ENCODE measurements at regions not wholly inside any gene's neighbourhood (a gene's known extent, or its start where the extent isn't known, plus 50 kb on each side); places are given as distances from the start of the nearest gene placed in this dataset.

DNA sequence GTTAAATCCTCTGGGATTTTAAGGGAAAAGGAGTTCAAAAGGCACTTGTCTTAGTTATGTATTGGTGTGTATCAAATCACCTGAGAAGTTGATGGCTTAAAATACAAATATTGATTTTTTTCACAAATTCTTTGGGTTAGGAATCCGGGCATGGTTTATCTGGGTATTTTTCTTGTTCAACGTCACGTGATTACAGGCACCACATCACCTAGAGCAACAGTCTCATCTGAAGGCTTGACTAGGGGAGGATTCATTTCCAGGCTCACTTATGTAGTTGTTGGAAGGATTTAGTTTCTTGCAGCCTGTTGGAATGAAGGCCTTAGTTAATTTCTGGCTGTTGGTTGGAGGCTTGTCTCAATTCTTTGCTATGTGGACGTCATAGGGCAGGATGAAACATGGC is 326.1 kb downstream of the STIM2 start:
- H3K4me3 ChIP-seq (ENCODE audit: low read length) = no peak overlapping the region
- TF ChIP-seq, protein P1, sequence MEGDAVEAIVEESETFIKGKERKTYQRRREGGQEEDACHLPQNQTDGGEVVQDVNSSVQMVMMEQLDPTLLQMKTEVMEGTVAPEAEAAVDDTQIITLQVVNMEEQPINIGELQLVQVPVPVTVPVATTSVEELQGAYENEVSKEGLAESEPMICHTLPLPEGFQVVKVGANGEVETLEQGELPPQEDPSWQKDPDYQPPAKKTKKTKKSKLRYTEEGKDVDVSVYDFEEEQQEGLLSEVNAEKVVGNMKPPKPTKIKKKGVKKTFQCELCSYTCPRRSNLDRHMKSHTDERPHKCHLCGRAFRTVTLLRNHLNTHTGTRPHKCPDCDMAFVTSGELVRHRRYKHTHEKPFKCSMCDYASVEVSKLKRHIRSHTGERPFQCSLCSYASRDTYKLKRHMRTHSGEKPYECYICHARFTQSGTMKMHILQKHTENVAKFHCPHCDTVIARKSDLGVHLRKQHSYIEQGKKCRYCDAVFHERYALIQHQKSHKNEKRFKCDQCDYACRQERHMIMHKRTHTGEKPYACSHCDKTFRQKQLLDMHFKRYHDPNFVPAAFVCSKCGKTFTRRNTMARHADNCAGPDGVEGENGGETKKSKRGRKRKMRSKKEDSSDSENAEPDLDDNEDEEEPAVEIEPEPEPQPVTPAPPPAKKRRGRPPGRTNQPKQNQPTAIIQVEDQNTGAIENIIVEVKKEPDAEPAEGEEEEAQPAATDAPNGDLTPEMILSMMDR (IDR thresholded peaks at IDR 0.05; ENCODE audit: insufficient read depth, low read depth, low read length, missing control alignments) = no peak
- no peak for DNase-seq (ENCODE audit: low read depth)

GRCh38 chr4:27187786-27188185 is 327.1 kb downstream of the STIM2 start:
- DNase-seq (ENCODE audit: low read depth) = no peak
- TF ChIP-seq, protein P1 (IDR thresholded peaks at IDR 0.05; ENCODE audit: insufficient read depth, low read depth, low read length, missing control alignments) = no peak
- no peak overlapping the region for H3K4me3 ChIP-seq (ENCODE audit: low read length)

DNA sequence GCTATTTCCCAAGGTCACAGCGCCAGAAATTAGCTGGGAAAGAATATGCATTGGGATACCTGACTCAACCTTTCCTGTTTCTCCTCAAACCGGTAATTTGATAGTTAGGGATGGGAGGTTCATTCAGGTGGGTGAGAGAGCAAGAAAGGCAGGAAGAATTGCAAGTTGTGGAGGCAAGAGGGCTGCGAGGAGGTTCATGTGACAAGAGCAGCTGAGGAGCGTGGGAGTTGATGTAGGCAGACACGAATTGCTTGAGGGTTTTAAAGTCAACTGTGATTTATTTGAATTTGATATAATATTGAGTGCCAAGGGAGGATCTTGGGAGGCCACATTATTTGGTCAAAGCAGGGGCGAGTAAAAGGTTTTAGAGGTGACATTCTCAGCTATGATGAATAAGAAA is 329.0 kb downstream of the STIM2 start:
- no peak for DNase-seq (ENCODE audit: low read depth)
- no peak overlapping the region for H3K4me3 ChIP-seq (ENCODE audit: low read length)
- TF ChIP-seq, protein P1 (IDR thresholded peaks at IDR 0.05; ENCODE audit: insufficient read depth, low read depth, low read length, missing control alignments) = no peak

GRCh38 chr4:27191592-27191991 is 331.0 kb downstream of the STIM2 start:
- no peak for DNase-seq (ENCODE audit: low read depth)
- no peak overlapping the region for H3K4me3 ChIP-seq (ENCODE audit: low read length)
- TF ChIP-seq, protein P1 (IDR thresholded peaks at IDR 0.05; ENCODE audit: insufficient read depth, low read depth, low read length, missing control alignments) = no peak

- no peak overlapping the region for H3K4me3 ChIP-seq (ENCODE audit: low read length)
- TF ChIP-seq, protein P1 (IDR thresholded peaks at IDR 0.05; ENCODE audit: insufficient read depth, low read depth, low read length, missing control alignments) = no peak
- no peak for DNase-seq (ENCODE audit: low read depth)
Measured at GRCh38 chr4:27194599-27195176, 334.0 kb downstream of the STIM2 start.

- TF ChIP-seq, protein P1 (IDR thresholded peaks at IDR 0.05; ENCODE audit: insufficient read depth, low read depth, low read length, missing control alignments) = no peak
- H3K4me3 ChIP-seq (ENCODE audit: low read length) = no peak overlapping the region
- DNase-seq (ENCODE audit: low read depth) = no peak
Measured at GRCh38 chr4:27198246-27198645, 337.6 kb downstream of the STIM2 start.

- TF ChIP-seq, protein P1 (IDR thresholded peaks at IDR 0.05; ENCODE audit: insufficient read depth, low read depth, low read length, missing control alignments) = no peak
- H3K4me3 ChIP-seq (ENCODE audit: low read length) = no peak overlapping the region
- no peak for DNase-seq (ENCODE audit: low read depth)
Measured at GRCh38 chr4:27198971-27199370, 338.3 kb downstream of the STIM2 start.
